Type B pancreatic cell (in vitro differentiated cells): ENCODE measurements at regions not wholly inside any gene's neighbourhood (a gene's known extent, or its start where the extent isn't known, plus 50 kb on each side); places are given as distances from the start of the nearest gene placed in this dataset.

Experiments used
- DNase-seq: peaks from one replicate; pipeline ENCODE4 v3.0.0; 2021; ENCODE audit warnings: mixed read lengths; ENCODE audit not compliant: unreplicated experiment; ENCODE audit errors: extremely low spot score
- H3K27ac Mint-ChIP-seq: 2 replicates; pipeline ENCODE4 v1.8.0; 2021; ENCODE audit warnings: mild to moderate bottlenecking, mixed read lengths
- H3K27me3 Mint-ChIP-seq: 2 replicates; pipeline ENCODE4 v1.8.0; 2021; ENCODE audit warnings: mixed read lengths
- H3K36me3 Mint-ChIP-seq: 2 replicates; pipeline ENCODE4 v1.8.0; 2021; ENCODE audit warnings: mixed read lengths
- H3K4me1 Mint-ChIP-seq: one replicate; pipeline ENCODE4 v1.8.0; 2021; ENCODE audit warnings: mixed read lengths; ENCODE audit not compliant: unreplicated experiment
- H3K4me3 Mint-ChIP-seq: 2 replicates; pipeline ENCODE4 v1.8.0; 2021; ENCODE audit warnings: mild to moderate bottlenecking, mixed read lengths
- H3K9me3 Mint-ChIP-seq: 2 replicates; pipeline ENCODE4 v1.8.0; 2021; ENCODE audit warnings: mixed read lengths
- CTCF ChIP-seq: fragments of 200-600 bp; sonication (generic); conservative IDR thresholded peaks from 2 replicates; pipeline ENCODE4 v1.5.0; 2021; ENCODE audit warnings: antibody characterized with exemption, mild to moderate bottlenecking

GRCh38 chr11:123371506-123372297 lies 58.4 kb upstream of the GRAMD1B start:
- Mint-ChIP-seq H3K27me3 (peaks cover 11% of the 10 kb centered on the region), H3K4me1 (peaks cover 4% of the 10 kb centered on the region), H3K27ac (no peak overlapping the region), H3K36me3 (no peaks in the 10 kb centered on the region), H3K9me3 (no peaks in the 10 kb centered on the region), H3K4me3 (no peak overlapping the region)
- no peak for DNase-seq
- no peak for TF ChIP-seq CTCF

GRCh38 chr11:123366924-123367323 lies 63.1 kb upstream of the GRAMD1B start:
- no peaks in the 10 kb centered on the region for H3K36me3 Mint-ChIP-seq
- H3K9me3 Mint-ChIP-seq: no peaks in the 10 kb centered on the region
- H3K4me3 Mint-ChIP-seq: no peak overlapping the region
- H3K27ac Mint-ChIP-seq: no peak overlapping the region
- no peak for TF ChIP-seq CTCF
- peaks cover 34% of the 10 kb centered on the region for H3K27me3 Mint-ChIP-seq
- no peaks in the 10 kb centered on the region for H3K4me1 Mint-ChIP-seq
- DNase-seq: no peak

GRCh38 chr11:123365955-123366354 lies 64.1 kb upstream of the GRAMD1B start:
- no peak for TF ChIP-seq CTCF
- Mint-ChIP-seq H3K9me3 (no peaks in the 10 kb centered on the region), H3K27me3 (peaks cover 43% of the 10 kb centered on the region), H3K4me1 (no peaks in the 10 kb centered on the region), H3K4me3 (no peak overlapping the region), H3K27ac (no peak overlapping the region), H3K36me3 (no peaks in the 10 kb centered on the region)
- DNase-seq: no peak

- Mint-ChIP-seq H3K9me3 (no peaks in the 10 kb centered on the region), H3K36me3 (no peaks in the 10 kb centered on the region), H3K27ac (no peak overlapping the region), H3K27me3 (peaks cover 56% of the 10 kb centered on the region), H3K4me1 (no peaks in the 10 kb centered on the region), H3K4me3 (no peak overlapping the region)
- TF ChIP-seq CTCF: no peak
- DNase-seq: no peak
These were observed 66.0 kb upstream of the GRAMD1B start for GRCh38 chr11:123364080-123364479.

- H3K27ac Mint-ChIP-seq: no peak overlapping the region
- no peaks in the 10 kb centered on the region for H3K9me3 Mint-ChIP-seq
- peaks cover 61% of the 10 kb centered on the region for H3K27me3 Mint-ChIP-seq
- no peaks in the 10 kb centered on the region for H3K36me3 Mint-ChIP-seq
- no peak for DNase-seq
- H3K4me3 Mint-ChIP-seq: no peak overlapping the region
- TF ChIP-seq CTCF: no peak
- H3K4me1 Mint-ChIP-seq: no peaks in the 10 kb centered on the region
These were observed 66.5 kb upstream of the GRAMD1B start for GRCh38 chr11:123363556-123363955.
